Forelimb muscle (tissue), 1 donor: ENCODE measurements at regions not wholly inside any gene's neighbourhood (a gene's known extent, or its start where the extent isn't known, plus 50 kb on each side); places are given as distances from the start of the nearest gene placed in this dataset.

ENCODE experiments used
- DNase-seq: peaks from one replicate; pipeline ENCODE4 v3.0.0-alpha.2; 2013; ENCODE audit warnings: low read depth

GRCh38 chr22:49213731-49214352 is 613.8 kb downstream of the BRD1 start:
- no peak for DNase-seq

GRCh38 chr22:49212466-49212865 is 615.2 kb downstream of the BRD1 start:
- no peak for DNase-seq

- DNase-seq: no peak
These were observed 615.7 kb downstream of the BRD1 start for GRCh38 chr22:49212002-49212401.

- no peak for DNase-seq
These were observed 616.5 kb downstream of the BRD1 start for GRCh38 chr22:49211176-49211575.

GRCh38 chr22:49210606-49211005 is 617.1 kb downstream of the BRD1 start:
- no peak for DNase-seq

GRCh38 chr22:49209452-49210195 is 618.0 kb downstream of the BRD1 start:
- DNase-seq: no peak

GRCh38 chr22:49208768-49209252 is 618.9 kb downstream of the BRD1 start:
- no peak for DNase-seq

GRCh38 chr22:49208004-49208402 is 619.7 kb downstream of the BRD1 start:
- DNase-seq: no peak

GRCh38 chr22:49207008-49208003 is 620.4 kb downstream of the BRD1 start:
- DNase-seq: no peak

GRCh38 chr22:49206281-49206680 is 621.4 kb downstream of the BRD1 start:
- DNase-seq: no peak

GRCh38 chr22:49205483-49205800 is 622.2 kb downstream of the BRD1 start:
- no peak for DNase-seq

GRCh38 chr22:49204599-49205482 is 622.8 kb downstream of the BRD1 start:
- DNase-seq: no peak

GRCh38 chr22:49203859-49204598 is 623.6 kb downstream of the BRD1 start:
- no peak for DNase-seq

GRCh38 chr22:49203091-49203858 is 624.4 kb downstream of the BRD1 start:
- DNase-seq: no peak

GRCh38 chr22:49202226-49202625 is 625.4 kb downstream of the BRD1 start:
- DNase-seq: no peak

- DNase-seq: no peak
These were observed 626.4 kb downstream of the BRD1 start for GRCh38 chr22:49201046-49201970.

- no peak for DNase-seq
These were observed 628.4 kb downstream of the BRD1 start for GRCh38 chr22:49199224-49199623.

GRCh38 chr22:49198705-49199084 is 629.0 kb downstream of the BRD1 start:
- DNase-seq: no peak
